Keratinocyte (primary cell): ENCODE measurements at regions not wholly inside any gene's neighbourhood (a gene's known extent, or its start where the extent isn't known, plus 50 kb on each side); places are given as distances from the start of the nearest gene placed in this dataset.

ENCODE experiments used
- DNase-seq: peaks from one replicate; pipeline ENCODE4 v3.0.0-alpha.2; 2011; ENCODE audit warnings: low read depth, missing footprints, low spot score
- FAIRE-seq: peaks from 2 replicates; lab custom pipeline; 2011; peaks lifted over from hg19 to GRCh38; lab: Jason Lieb, UNC
- H2AFZ ChIP-seq: 2 replicates; pipeline ENCODE4 v1.6.0; 2012; ENCODE audit warnings: low read length, control low read depth, inconsistent platforms; ENCODE audit not compliant: control insufficient read depth
- H3K27ac ChIP-seq: 2 replicates; pipeline ENCODE4 v1.5.1; 2011; ENCODE audit warnings: low read length; ENCODE audit not compliant: control insufficient read depth, insufficient read depth
- H3K27me3 ChIP-seq: 3 replicates; pipeline ENCODE4 v1.6.0; 2011; ENCODE audit warnings: low read length; ENCODE audit not compliant: control insufficient read depth, insufficient read depth; ENCODE audit errors: extremely low read depth
- H3K36me3 ChIP-seq, 2 experiments: 2 replicates in 1 of 2; 3 replicates in 1 of 2; pipeline ENCODE4 v1.5.1; 2011; ENCODE audit warnings: low read length in 2 of 2, mild to moderate bottlenecking in 1 of 2; ENCODE audit not compliant: control insufficient read depth in 2 of 2, insufficient read depth in 2 of 2; ENCODE audit errors: extremely low read depth in 1 of 2
- H3K4me1 ChIP-seq: 3 replicates; pipeline ENCODE4 v1.5.1; 2011; ENCODE audit warnings: low read length; ENCODE audit not compliant: control insufficient read depth, insufficient read depth; ENCODE audit errors: extremely low read depth
- H3K4me2 ChIP-seq: 3 replicates; pipeline ENCODE4 v1.6.0; 2011; ENCODE audit warnings: low read depth, low read length; ENCODE audit not compliant: control insufficient read depth, insufficient read depth; ENCODE audit errors: extremely low read depth
- H3K4me3 ChIP-seq, 3 experiments: fragments of 200-600 bp in 1 of 3; sonication (generic) in 1 of 3; 2 replicates in 2 of 3; 3 replicates in 1 of 3; pipeline ENCODE4 v1.5.1; 2011 to 2016; ENCODE audit warnings: low read length in 3 of 3, mild to moderate bottlenecking in 3 of 3, control low read depth in 2 of 3, inconsistent platforms in 1 of 3, low read depth in 1 of 3, mixed read lengths in 1 of 3, mixed run types in 1 of 3, moderate library complexity in 1 of 3; ENCODE audit not compliant: control insufficient read depth in 2 of 3, insufficient read depth in 2 of 3; ENCODE audit errors: extremely low read depth in 1 of 3
- H3K79me2 ChIP-seq: 2 replicates; pipeline ENCODE4 v1.6.0; 2012; ENCODE audit warnings: low read length; ENCODE audit not compliant: control insufficient read depth, insufficient read depth
- H3K9ac ChIP-seq: 3 replicates; pipeline ENCODE4 v1.6.0; 2011; ENCODE audit warnings: low read length; ENCODE audit not compliant: control insufficient read depth, insufficient read depth; ENCODE audit errors: extremely low read depth
- H3K9me1 ChIP-seq: 3 replicates; pipeline ENCODE4 v1.6.0; 2011; ENCODE audit warnings: low read length; ENCODE audit not compliant: control insufficient read depth, insufficient read depth; ENCODE audit errors: extremely low read depth
- H3K9me3 ChIP-seq: 2 replicates; pipeline ENCODE4 v1.5.1; 2012; ENCODE audit warnings: low read depth, low read length; ENCODE audit not compliant: control insufficient read depth
- H4K20me1 ChIP-seq: 3 replicates; pipeline ENCODE4 v1.6.0; 2011; ENCODE audit warnings: low read length; ENCODE audit not compliant: control insufficient read depth, insufficient read depth; ENCODE audit errors: extremely low read depth
- CTCF ChIP-seq, 3 experiments: IDR thresholded peaks in 1 of 3; conservative IDR thresholded peaks in 1 of 3; optimal IDR thresholded peaks in 1 of 3; 2 replicates in 2 of 3; 3 replicates in 1 of 3; pipeline versions ENCODE3 to v1.5.1; 2011; ENCODE audit warnings: low read length in 3 of 3, mild to moderate bottlenecking in 3 of 3, moderate library complexity in 2 of 3, control low read depth in 1 of 3, inconsistent platforms in 1 of 3; ENCODE audit not compliant: insufficient read depth in 2 of 3; ENCODE audit errors: extremely low read depth in 1 of 3
- EZH2 ChIP-seq: IDR thresholded peaks from one replicate; pipeline ENCODE4 v1.6.1; 2012; ENCODE audit warnings: inconsistent platforms, mild to moderate bottlenecking, low read length, moderate library complexity
- dilution Hi-C: fragments of 300-500 bp; cut with MboI; formaldehyde crosslinking; loops from one replicate; pipeline ENCODE4 v1.7.0; 2020; ENCODE audit warnings: low sequenced_read_pairs; ENCODE audit not compliant: extremely low pct_ligation_motif_present

DNA sequence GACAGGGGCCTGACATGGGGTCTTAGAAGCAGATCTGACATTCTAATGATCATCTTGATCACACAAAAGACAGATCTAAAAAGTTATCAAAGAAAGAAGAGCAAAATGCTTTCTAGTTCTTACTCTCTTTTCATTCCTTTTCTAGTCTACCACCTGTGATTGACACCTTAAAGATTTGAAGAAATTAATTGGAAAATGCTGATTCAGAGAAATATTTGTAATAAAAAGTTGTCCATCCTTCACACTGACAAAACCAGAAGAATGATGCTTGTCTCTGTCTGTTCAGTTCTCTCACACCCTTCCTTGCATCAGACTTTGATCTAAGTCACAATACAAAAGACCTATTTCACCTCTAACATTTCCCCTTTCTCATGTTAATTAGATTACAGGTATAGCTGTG is 182.4 kb downstream of the RAP2A start:
- Histone ChIP-seq H3K4me2 (no peak overlapping the region), H3K79me2 (no peaks in the 10 kb centered on the region), H3K27me3 (no peaks in the 10 kb centered on the region), H3K4me1 (no peaks in the 10 kb centered on the region), H3K27ac (no peak overlapping the region), H3K4me3 (no peak overlapping the region), H3K9ac (no peak overlapping the region), H3K9me1 (no peaks in the 10 kb centered on the region), H3K36me3 (no peaks in the 10 kb centered on the region), H3K9me3 (no peaks in the 10 kb centered on the region), H4K20me1 (no peaks in the 10 kb centered on the region), H2AFZ (no peak overlapping the region)
- dilution Hi-C loops: no loop called here
- DNase-seq: no peak
- TF ChIP-seq CTCF (optimal IDR thresholded peaks at IDR 0.05 in 1 of 3, IDR thresholded peaks at IDR 0.05 in 1 of 3, conservative IDR thresholded peaks at IDR 0.05 in 1 of 3; ENCODE audit: extremely low read depth in 1 of 3, insufficient read depth in 2 of 3, low read length in 3 of 3) (no peak), EZH2 (no peak)
- FAIRE-seq: no peak

GRCh38 chr13:97621025-97621424 is 187.1 kb downstream of the RAP2A start:
- Histone ChIP-seq H3K36me3 (no peaks in the 10 kb centered on the region), H3K9me3 (no peaks in the 10 kb centered on the region), H3K4me3 (no peak overlapping the region), H4K20me1 (no peaks in the 10 kb centered on the region), H3K27me3 (no peaks in the 10 kb centered on the region), H3K9ac (no peak overlapping the region), H3K79me2 (no peaks in the 10 kb centered on the region), H3K9me1 (no peaks in the 10 kb centered on the region), H3K27ac (no peak overlapping the region), H3K4me2 (no peak overlapping the region), H2AFZ (no peak overlapping the region), H3K4me1 (no peaks in the 10 kb centered on the region)
- FAIRE-seq (no peak), DNase-seq (no peak)
- dilution Hi-C loops: no loop called here
- TF ChIP-seq EZH2 (no peak), CTCF (optimal IDR thresholded peaks at IDR 0.05 in 1 of 3, IDR thresholded peaks at IDR 0.05 in 1 of 3, conservative IDR thresholded peaks at IDR 0.05 in 1 of 3; ENCODE audit: extremely low read depth in 1 of 3, insufficient read depth in 2 of 3, low read length in 3 of 3) (no peak)
